Vagina (tissue), 2 donors: ENCODE measurements at regions not wholly inside any gene's neighbourhood (a gene's known extent, or its start where the extent isn't known, plus 50 kb on each side); places are given as distances from the start of the nearest gene placed in this dataset.

Experiments
- CTCF ChIP-seq, 3 experiments: fragments of 450-650 bp in 2 of 3; fragments of 200-600 bp in 1 of 3; sonication (generic) in 1 of 3; IDR thresholded peaks; one replicate each; pipeline ENCODE4 v1.5.1; 2017 to 2019; ENCODE audit warnings: antibody characterized with exemption in 3 of 3, mild to moderate bottlenecking in 2 of 3, moderate library complexity in 2 of 3
- POLR2A ChIP-seq, 2 donors: fragments of 450-650 bp; IDR thresholded peaks; one replicate each; pipeline ENCODE4 v1.6.1; 2017; ENCODE audit warnings: antibody characterized with exemption in 2 of 2, mild to moderate bottlenecking in 2 of 2, moderate library complexity in 2 of 2
- POLR2AphosphoS5 ChIP-seq, 2 donors: sonication (generic); formaldehyde crosslinking; IDR thresholded peaks; one replicate each; pipeline ENCODE4 v1.9.0; 2017; ENCODE audit warnings: antibody characterized with exemption in 2 of 2, mild to moderate bottlenecking in 2 of 2, low read depth in 1 of 2; ENCODE audit not compliant: insufficient read depth in 1 of 2

DNA sequence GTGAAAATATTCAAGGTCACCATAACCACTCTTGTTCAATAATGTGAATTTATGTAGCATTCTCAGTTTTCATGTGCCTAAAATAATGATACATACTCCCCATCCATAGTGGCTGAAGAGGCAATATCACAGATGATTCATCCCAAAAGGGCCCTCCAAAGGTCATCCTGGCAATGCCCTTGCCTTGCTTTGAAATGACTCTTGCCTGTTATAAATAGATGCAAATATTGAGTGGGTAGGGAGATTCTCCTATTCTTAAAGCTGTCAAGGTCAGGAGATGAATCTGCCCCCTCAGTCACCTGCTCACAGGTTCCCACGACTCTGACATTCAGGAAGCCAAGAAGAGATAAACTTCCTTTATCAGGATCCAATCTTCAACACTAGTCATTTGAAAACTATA lies 490.5 kb downstream of the TNS1 start:
- TF ChIP-seq CTCF (IDR thresholded peaks at IDR 0.05): no peak
- TF ChIP-seq POLR2A (IDR thresholded peaks at IDR 0.05): no peak
- TF ChIP-seq POLR2AphosphoS5 (IDR thresholded peaks at IDR 0.05; ENCODE audit: insufficient read depth in 1 of 2, low read depth in 1 of 2): no peak
